Kidney epithelial cell (primary cell): ENCODE measurements at regions not wholly inside any gene's neighbourhood (a gene's known extent, or its start where the extent isn't known, plus 50 kb on each side); places are given as distances from the start of the nearest gene placed in this dataset.
"Not testable (repeated sequence)": the region's sequence is repeated elsewhere in the genome, so short reads cannot be mapped to it uniquely, and the experiment has no call there.

Experiments used
- DNase-seq: peaks from one replicate; pipeline ENCODE4 v3.0.0-alpha.2; 2010; ENCODE audit warnings: low read depth
- H3K27me3 ChIP-seq: 2 replicates; pipeline ENCODE4 v1.6.0; 2011; ENCODE audit warnings: low read length; ENCODE audit not compliant: control insufficient read depth, insufficient read depth
- H3K36me3 ChIP-seq: 2 replicates; pipeline ENCODE4 v1.5.1; 2011; ENCODE audit warnings: low read length; ENCODE audit not compliant: control insufficient read depth, insufficient read depth
- H3K4me3 ChIP-seq: 2 replicates; pipeline ENCODE4 v1.5.1; 2011; ENCODE audit warnings: low read depth, mild to moderate bottlenecking, control low read depth, low read length
- TF ChIP-seq, protein P1 (sequence below): IDR thresholded peaks from 2 replicates; pipeline ENCODE4 v1.5.1; 2011; ENCODE audit warnings: mild to moderate bottlenecking, moderate library complexity, low read length, control low read depth, inconsistent platforms; ENCODE audit not compliant: insufficient read depth, poor library complexity, severe bottlenecking

DNA sequence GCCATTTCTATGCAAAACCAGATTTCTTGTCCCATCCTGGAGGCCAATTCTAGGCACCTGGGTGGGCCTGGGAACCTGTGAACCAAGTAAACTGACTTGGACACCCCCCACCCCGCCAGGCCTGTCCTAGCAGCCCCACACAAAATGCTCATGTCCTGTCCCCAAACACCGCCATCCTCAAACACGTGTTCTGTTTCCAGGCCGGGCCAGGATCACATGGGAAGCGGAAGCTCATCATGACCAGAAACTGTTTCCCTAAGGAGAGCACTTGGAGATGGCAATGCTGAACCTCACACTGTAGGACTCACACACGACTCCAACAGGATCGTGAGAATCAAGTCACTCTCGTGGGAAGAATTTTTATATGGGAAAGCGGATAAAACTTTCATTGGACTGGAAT, 78.7 kb upstream of the DRD5 start:
- not testable (repeated sequence) for H3K36me3 ChIP-seq, DNase-seq, H3K27me3 ChIP-seq, H3K4me3 ChIP-seq

DNA sequence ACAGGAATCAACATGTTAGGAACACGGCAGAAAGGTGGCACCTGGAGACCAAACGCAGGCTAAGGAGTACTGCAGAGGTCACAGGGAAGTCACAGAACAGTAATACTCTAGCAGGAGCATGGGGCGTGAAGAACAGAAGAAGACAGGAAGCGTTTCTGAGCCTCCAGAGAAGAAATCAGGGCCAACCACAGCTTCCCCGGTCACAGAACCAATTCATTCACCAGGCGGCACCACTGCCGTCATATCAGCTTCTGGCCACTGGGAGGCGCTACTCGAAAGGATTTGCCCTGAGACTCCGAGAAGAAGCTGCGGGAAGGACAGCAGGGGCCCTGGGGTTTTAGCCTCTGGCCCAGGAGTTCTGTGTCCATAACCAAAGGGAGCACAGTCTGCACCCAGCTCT, 78.0 kb upstream of the DRD5 start:
- H3K4me3 ChIP-seq = no peak overlapping the region
- no peaks in the 10 kb centered on the region for H3K27me3 ChIP-seq
- DNase-seq = no peak
- H3K36me3 ChIP-seq = no peaks in the 10 kb centered on the region
- TF ChIP-seq, protein P1, sequence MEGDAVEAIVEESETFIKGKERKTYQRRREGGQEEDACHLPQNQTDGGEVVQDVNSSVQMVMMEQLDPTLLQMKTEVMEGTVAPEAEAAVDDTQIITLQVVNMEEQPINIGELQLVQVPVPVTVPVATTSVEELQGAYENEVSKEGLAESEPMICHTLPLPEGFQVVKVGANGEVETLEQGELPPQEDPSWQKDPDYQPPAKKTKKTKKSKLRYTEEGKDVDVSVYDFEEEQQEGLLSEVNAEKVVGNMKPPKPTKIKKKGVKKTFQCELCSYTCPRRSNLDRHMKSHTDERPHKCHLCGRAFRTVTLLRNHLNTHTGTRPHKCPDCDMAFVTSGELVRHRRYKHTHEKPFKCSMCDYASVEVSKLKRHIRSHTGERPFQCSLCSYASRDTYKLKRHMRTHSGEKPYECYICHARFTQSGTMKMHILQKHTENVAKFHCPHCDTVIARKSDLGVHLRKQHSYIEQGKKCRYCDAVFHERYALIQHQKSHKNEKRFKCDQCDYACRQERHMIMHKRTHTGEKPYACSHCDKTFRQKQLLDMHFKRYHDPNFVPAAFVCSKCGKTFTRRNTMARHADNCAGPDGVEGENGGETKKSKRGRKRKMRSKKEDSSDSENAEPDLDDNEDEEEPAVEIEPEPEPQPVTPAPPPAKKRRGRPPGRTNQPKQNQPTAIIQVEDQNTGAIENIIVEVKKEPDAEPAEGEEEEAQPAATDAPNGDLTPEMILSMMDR = peak; percentile 59

DNA sequence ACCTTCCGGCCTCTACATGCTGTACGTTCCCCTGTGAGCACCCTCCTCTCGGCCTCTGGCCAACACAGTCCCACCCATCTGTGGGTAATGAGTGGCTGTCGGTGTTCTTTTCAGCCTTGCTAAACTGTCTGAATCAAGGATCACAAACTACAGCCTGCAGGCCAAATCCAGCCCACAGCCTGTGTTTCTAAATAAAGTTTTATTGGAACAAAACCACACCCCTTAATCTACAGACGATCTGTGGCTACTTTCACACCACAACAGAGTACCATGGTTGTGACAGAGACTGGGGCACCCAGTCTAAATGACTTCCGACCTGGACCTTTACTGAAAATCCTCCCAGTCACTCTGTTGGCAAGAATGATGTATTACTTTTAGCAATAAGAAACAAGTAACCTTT, 77.3 kb upstream of the DRD5 start:
- H3K36me3 ChIP-seq, H3K4me3 ChIP-seq: not testable (repeated sequence)

DNA sequence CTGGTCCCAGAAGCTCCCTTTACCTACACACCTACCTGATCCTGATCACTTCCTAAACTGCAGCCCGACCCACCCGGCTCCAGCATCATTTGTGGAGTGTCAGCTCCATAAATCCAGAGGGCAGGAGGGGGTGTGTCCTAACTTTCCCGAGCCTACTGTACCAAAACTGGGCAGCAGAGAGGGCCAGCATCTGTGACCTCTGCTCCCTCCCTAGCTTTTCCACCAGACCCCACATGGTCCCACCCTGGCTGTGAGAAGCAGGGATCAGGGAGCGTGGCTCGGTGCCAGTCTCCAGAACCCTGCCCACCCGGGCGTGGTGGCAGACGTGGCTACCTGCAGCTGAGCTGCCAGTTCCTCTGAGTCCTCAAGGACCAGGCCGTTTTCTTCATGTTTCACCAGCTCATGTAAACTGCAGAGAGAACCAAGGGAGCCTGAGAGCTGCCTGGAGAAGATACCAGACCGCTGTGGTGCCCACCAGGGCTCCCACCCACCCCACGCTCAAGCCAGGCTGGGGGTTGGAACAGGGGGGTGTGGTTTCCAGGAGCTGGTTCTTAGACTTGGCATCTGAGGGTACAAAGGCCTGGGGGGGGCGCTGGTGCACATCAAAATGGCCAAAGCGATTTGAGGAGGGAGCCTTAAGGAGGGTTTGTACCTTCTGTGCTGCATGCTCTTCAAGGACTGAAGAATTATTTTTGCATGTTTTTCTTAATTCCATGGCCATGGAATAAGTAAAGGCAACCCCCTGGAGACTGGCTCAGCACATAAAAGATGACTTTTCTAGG, 76.7 kb upstream of the DRD5 start:
- TF ChIP-seq, protein P1 = no peak
- DNase-seq = no peak

More for the DNA sequence above, 77.3 kb upstream of the DRD5 start:
- DNase-seq, H3K27me3 ChIP-seq: not testable (repeated sequence)

DNA sequence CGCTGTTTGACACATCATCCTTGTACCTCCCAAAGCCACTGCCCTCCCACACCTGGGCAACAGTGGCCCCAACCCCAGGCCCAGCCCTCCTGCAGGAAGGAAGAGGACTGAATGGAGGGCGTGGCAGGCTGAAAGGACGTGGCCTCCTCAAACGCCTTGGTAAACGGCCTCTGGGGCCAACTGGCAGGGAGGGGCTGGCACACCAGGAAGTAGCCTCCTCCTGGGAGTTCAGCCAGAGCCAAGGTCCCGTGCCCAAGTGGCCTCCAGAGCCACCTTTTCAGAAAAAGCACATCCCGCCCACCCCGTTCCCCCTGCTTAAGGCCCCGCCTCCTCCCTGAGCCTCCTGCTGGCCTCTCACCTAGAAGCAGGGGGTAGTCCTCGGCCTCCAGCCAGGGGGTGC, 74.2 kb upstream of the DRD5 start:
- not testable (repeated sequence) for H3K4me3 ChIP-seq, H3K27me3 ChIP-seq, DNase-seq, H3K36me3 ChIP-seq

More for the DNA sequence above, 76.7 kb upstream of the DRD5 start:
- Histone ChIP-seq H3K36me3 (no peaks in the 10 kb centered on the region), H3K27me3 (no peaks in the 10 kb centered on the region), H3K4me3 (no peak overlapping the region)

DNA sequence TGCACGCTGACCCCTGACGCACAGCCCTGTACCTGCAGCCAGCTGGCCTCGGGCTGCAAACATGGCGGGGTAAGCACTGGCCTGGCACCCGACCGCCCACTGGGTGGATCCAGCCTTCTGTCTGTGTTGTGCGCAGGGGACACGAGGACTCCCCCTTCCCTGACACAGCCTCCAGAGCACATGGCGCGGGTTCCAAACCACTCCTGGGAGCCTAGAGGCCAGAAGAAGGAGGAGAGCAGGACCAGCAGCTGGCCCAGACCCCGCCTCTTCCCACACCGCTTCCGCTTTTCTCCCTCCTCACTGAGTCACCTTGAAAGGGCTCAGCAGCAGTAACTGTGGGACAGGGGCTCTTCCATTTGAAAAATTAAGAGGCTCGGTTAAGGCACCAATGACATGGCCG, 73.5 kb upstream of the DRD5 start:
- not testable (repeated sequence) for DNase-seq, H3K36me3 ChIP-seq, H3K4me3 ChIP-seq, H3K27me3 ChIP-seq

DNA sequence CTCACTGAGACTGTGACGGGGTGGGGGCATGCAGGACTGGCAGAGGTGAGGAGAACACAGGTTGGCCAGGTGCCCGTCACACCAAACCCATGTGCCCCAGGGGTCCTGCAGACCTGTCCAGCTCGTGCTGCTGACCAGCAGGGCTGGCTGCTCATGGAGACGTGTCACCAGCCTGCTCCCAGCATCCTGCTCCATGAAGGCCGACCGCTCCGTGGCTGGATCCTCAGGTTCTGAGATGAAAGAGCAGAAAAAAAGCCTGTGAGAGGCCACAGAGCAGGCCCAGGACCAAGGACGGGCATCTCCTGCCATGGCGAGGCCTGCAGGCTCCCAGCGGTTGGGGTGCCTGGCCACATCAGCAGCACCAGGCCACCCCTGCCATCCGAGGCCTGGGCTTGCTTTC, 71.7 kb upstream of the DRD5 start:
- Histone ChIP-seq H3K4me3 (no peak overlapping the region), H3K27me3 (no peaks in the 10 kb centered on the region), H3K36me3 (no peaks in the 10 kb centered on the region)
- TF ChIP-seq, protein P1 = no peak
- no peak for DNase-seq

DNA sequence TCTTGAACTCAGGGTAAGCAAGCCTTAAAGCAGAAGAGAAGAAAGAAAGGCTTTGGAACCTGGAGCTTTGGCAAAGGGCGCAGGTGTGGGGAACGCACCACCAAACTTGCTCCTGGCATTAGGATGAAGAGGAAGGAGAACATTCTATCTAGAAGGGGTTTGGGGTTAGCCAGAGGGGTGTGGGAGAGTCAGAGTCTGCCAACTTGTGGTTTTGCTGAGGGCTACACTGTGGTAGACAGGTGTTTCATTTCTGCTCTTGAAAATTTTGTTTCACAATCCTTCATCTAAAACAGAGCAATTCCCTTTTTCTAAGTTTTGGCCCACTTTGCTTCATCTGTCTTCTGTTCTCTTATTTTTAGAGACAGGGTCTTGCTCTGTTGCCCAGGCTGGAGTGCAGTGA, 66.2 kb upstream of the DRD5 start:
- H3K4me3 ChIP-seq, H3K36me3 ChIP-seq, H3K27me3 ChIP-seq, DNase-seq: not testable (repeated sequence)
